ENCODE measurements at regions not wholly inside any gene's neighbourhood (a gene's known extent, or its start where the extent isn't known, plus 50 kb on each side); places are given as distances from the start of the nearest gene placed in this dataset.

DNA sequence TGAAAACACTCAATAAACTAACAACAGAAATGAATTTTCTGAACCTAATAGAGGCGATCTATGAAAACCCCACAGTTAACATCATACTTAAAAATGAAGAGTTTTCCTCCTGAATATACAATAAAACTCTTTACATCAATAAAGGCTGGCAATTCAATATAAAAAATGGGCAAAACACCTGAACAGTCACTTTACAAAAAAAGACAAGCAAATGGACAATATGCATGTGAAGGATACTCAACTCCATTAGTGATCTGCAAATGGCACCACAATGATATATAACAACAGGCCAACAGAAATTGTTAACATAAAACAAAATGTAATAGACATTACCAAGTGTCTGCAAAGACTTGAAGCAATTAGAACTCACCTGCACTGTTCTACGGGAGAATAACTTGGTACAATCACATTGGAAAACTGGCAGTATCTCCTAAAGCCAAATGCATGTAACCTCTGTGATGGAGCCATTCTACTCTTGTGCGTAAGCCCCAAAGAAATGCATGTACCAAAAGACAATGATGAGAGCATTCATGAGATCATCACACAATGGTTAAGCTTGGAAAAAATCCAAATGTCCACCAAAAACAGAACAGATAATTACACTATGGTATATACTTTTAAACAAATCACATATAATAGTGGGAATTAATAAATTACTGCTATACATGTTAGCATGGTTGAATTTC lies 433.4 kb upstream of the MAF start:
- no peaks in the 10 kb centered on the region for H3K4me1 ChIP-seq (ENCODE audit: control insufficient read depth, insufficient read depth, low read length, poor library complexity, severe bottlenecking)
- no peak overlapping the region for H3K4me3 ChIP-seq (ENCODE audit: extremely low read depth, insufficient read depth, low read length, poor library complexity, severe bottlenecking)
- no peaks in the 10 kb centered on the region for H3K36me3 ChIP-seq (ENCODE audit: control insufficient read depth, insufficient read depth, low read length)
- WGBS, 2 experiments (ENCODE audit: insufficient coverage in 2 of 2): 88 to 94% methylated on average over 1 to 3 of the region's 3 CpGs
- no peak overlapping the region for H3K27ac ChIP-seq (ENCODE audit: low read depth, low read length, severe bottlenecking)
- no peaks in the 10 kb centered on the region for H3K9me3 ChIP-seq (ENCODE audit: control insufficient read depth, low read length)

DNA sequence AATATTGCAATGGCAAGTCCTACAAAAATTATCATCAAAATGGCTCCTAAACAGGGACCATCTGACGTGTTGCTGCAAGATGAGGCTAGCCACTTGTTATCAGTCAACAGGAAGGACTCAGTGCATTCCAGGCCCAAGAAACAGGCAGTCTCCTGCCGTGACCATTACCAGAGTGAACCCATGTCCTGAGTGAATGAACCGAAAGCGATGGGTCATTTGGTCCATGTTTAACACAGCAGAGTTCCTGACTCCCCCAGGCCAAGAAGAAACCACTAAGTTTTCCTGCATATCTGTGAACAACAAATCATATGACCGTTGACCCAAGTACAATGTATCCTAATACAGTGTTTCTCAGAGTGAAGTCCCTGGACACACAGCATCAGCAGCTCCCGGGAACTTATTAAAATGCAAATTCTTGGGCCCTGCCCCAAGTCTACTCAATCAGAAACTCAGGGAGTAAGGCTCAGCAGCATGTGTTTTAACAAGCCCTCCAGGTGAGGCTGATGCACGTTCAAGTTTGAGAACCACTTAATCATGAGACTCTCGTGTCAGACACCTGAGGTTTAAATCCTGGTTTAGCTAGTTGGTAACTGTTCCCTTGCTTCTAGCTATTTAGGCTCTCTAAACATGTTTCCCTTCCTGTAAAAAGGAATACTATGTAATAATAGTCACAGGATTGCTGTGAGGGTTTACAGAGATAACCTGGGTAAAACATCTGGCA lies 429.4 kb upstream of the MAF start:
- Histone ChIP-seq H3K36me3 (ENCODE audit: control insufficient read depth, insufficient read depth, low read length) (no peaks in the 10 kb centered on the region), H3K4me3 (ENCODE audit: extremely low read depth, insufficient read depth, low read length, poor library complexity, severe bottlenecking) (no peak overlapping the region), H3K9me3 (ENCODE audit: control insufficient read depth, low read length) (no peaks in the 10 kb centered on the region), H3K27ac (ENCODE audit: low read depth, low read length, severe bottlenecking) (no peak overlapping the region), H3K4me1 (ENCODE audit: control insufficient read depth, insufficient read depth, low read length, poor library complexity, severe bottlenecking) (peaks cover 21% of the 10 kb centered on the region)
- 78 to 89% methylated on average over 7 to 8 of the region's 8 CpGs for WGBS, 2 experiments (ENCODE audit: insufficient coverage in 2 of 2)

DNA sequence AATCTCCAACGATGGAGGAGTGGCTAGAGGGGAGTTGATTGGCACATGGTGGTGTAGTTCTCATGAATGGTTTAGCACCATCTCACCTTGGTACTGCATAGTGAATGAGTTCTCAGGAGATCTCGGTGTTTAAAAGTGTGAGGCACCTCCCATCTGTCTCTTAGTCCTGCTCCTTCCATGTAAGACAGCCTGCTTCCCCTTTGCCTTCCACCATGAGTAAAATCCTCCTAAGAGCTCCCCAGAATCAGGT lies 428.8 kb upstream of the MAF start:
- H3K27ac ChIP-seq (ENCODE audit: low read depth, low read length, severe bottlenecking): no peak overlapping the region
- WGBS, 2 experiments (ENCODE audit: insufficient coverage in 2 of 2): no CpG with 5 or more reads among the region's 2 CpGs
- no peaks in the 10 kb centered on the region for H3K9me3 ChIP-seq (ENCODE audit: control insufficient read depth, low read length)
- H3K4me1 ChIP-seq (ENCODE audit: control insufficient read depth, insufficient read depth, low read length, poor library complexity, severe bottlenecking): peaks cover 21% of the 10 kb centered on the region
- no peaks in the 10 kb centered on the region for H3K36me3 ChIP-seq (ENCODE audit: control insufficient read depth, insufficient read depth, low read length)
- no peak overlapping the region for H3K4me3 ChIP-seq (ENCODE audit: extremely low read depth, insufficient read depth, low read length, poor library complexity, severe bottlenecking)

DNA sequence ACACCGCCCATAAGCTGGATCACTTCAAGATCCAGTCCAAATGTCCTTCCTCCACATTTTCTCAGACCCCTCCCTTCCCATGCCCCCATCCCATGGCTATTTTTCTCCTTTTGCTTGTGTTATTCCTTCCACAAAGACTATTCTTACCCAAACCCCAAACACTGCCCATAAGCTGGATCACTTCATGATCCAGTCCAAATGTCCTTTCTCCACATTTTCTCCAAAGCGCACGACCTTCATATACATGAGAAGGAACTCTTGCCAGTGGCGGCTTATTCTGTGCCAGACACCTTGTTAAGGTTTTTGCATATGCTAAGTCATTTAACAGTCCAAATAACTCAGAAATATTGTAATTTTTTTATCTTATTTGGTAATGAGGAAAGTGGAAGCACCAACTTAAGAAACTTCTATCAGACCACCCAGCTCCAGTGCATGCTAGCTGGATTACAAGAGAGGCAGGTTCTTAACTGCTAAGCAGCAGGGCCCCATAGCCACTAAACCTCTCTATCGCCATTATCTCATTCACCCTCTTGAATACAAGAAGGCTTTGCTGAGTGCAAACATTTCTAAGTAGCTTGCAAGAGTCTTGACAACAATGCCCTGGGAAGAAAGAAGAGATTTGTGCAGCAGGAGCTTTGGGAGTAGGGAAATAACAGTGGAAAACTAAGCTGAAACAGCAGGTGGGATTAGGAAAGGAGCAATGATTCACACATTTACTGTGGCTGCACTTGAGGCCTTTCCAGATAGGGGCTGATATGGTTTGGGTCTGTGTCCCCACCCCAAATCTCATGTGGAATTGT lies 428.2 kb upstream of the MAF start:
- Histone ChIP-seq H3K9me3 (ENCODE audit: control insufficient read depth, low read length) (no peaks in the 10 kb centered on the region), H3K36me3 (ENCODE audit: control insufficient read depth, insufficient read depth, low read length) (no peaks in the 10 kb centered on the region), H3K4me1 (ENCODE audit: control insufficient read depth, insufficient read depth, low read length, poor library complexity, severe bottlenecking) (peaks cover 24% of the 10 kb centered on the region), H3K27ac (ENCODE audit: low read depth, low read length, severe bottlenecking) (no peak overlapping the region), H3K4me3 (ENCODE audit: extremely low read depth, insufficient read depth, low read length, poor library complexity, severe bottlenecking) (no peak overlapping the region)
- 86 to 90% methylated on average over 3 of the region's 5 CpGs for WGBS, 2 experiments (ENCODE audit: insufficient coverage in 2 of 2)

DNA sequence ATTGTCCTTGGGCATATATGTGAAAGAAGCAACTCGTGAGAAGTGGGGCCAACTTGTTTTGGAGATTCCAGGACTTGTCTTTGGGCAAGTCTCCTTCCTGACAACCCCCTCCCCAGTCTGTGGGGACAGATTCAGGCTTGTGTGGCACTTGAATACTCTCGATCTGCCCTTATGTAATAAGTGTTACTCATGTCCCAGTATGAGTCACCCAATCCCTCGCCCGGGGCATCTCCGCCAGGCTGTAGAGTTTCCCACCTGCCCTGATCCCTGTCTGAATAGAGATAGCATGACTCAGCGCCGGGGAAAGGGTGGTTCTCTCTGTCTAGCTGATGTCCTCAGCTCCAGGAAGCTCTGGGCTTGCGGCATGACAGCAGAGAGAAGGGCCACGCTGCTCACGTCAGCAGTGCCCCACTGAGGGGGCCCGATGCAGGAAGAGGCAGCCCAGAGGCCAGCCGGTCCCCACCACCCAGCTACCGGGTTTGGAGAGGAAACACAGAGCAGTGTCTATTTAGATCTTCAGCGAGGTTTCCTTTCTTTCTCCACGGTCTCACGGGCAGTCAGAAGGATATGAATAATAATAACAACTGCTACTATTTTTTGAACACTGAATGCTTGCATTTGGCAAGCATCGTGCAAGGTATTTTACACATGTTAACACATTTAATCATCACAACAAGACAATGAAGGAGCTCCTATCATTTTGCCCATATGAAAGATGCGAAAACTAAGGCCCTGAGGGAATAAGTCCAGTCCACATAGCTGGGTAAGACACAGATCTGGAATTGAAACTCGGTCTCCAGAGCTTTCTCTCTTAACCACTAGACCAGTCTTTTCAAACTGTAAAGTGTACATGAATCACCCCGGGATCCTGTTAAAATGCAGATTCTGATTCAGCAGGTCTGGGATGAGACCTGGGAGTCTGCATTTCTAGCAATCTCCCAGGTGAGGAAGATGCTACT lies 426.7 kb upstream of the MAF start:
- 49 to 63% methylated on average over 10 to 13 of the region's 20 CpGs for WGBS, 2 experiments (ENCODE audit: insufficient coverage in 2 of 2)
- Histone ChIP-seq H3K9me3 (ENCODE audit: control insufficient read depth, low read length) (no peaks in the 10 kb centered on the region), H3K27ac (ENCODE audit: low read depth, low read length, severe bottlenecking) (peak overlapping the region; percentile 69), H3K36me3 (ENCODE audit: control insufficient read depth, insufficient read depth, low read length) (no peaks in the 10 kb centered on the region), H3K4me1 (ENCODE audit: control insufficient read depth, insufficient read depth, low read length, poor library complexity, severe bottlenecking) (peaks cover 26% of the 10 kb centered on the region), H3K4me3 (ENCODE audit: extremely low read depth, insufficient read depth, low read length, poor library complexity, severe bottlenecking) (no peak overlapping the region)

DNA sequence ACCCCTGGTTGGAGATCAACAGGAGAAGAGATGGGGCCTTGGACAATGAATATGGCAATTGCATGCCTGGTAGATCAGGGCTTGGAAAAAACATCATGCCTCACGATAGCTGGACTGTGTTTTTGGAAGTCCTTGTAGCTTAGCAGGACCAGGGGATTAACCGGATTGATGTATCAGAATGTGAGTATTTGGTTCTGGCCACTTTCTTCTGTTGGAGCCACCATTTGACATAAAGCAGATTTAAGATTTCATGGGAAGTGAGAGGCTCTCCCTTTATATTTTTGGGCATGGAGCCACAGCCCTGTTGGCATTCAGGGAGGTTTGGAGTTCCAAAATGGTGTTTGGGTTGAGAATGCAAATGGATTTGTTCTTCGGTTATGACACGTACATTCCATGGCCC lies 424.7 kb upstream of the MAF start:
- Histone ChIP-seq H3K4me1 (ENCODE audit: control insufficient read depth, insufficient read depth, low read length, poor library complexity, severe bottlenecking) (peaks cover 26% of the 10 kb centered on the region), H3K9me3 (ENCODE audit: control insufficient read depth, low read length) (no peaks in the 10 kb centered on the region), H3K27ac (ENCODE audit: low read depth, low read length, severe bottlenecking) (no peak overlapping the region), H3K36me3 (ENCODE audit: control insufficient read depth, insufficient read depth, low read length) (no peaks in the 10 kb centered on the region), H3K4me3 (ENCODE audit: extremely low read depth, insufficient read depth, low read length, poor library complexity, severe bottlenecking) (no peak overlapping the region)
- WGBS, 2 experiments (ENCODE audit: insufficient coverage in 2 of 2): 90 to 95% methylated on average over 4 of the region's 4 CpGs

DNA sequence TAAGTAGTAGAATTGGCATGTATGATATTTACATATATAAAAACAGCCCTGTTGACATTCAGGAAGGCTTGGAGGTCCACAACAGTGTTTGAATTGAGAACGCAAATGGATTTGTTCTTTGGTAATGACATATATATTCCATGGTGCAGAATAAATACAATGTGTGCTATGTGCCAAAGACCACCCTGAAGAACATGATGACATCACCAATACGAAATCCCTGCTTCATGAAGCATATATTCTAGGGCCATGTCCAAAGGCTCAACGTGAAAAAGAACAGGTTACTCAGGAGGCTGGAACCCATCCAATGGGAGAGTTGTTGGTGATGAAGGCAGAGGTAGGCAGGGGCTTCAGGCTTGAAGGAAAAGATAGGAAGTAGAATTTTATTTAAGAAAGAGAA lies 423.9 kb upstream of the MAF start:
- H3K4me3 ChIP-seq (ENCODE audit: extremely low read depth, insufficient read depth, low read length, poor library complexity, severe bottlenecking): no peak overlapping the region
- H3K9me3 ChIP-seq (ENCODE audit: control insufficient read depth, low read length): no peaks in the 10 kb centered on the region
- no peak overlapping the region for H3K27ac ChIP-seq (ENCODE audit: low read depth, low read length, severe bottlenecking)
- H3K4me1 ChIP-seq (ENCODE audit: control insufficient read depth, insufficient read depth, low read length, poor library complexity, severe bottlenecking): peaks cover 26% of the 10 kb centered on the region
- H3K36me3 ChIP-seq (ENCODE audit: control insufficient read depth, insufficient read depth, low read length): no peaks in the 10 kb centered on the region
- 83% methylated on average over 2 of the region's 3 CpGs; no CpG with 5 or more reads in 1 of the 2 experiments for WGBS, 2 experiments (ENCODE audit: insufficient coverage in 2 of 2)

DNA sequence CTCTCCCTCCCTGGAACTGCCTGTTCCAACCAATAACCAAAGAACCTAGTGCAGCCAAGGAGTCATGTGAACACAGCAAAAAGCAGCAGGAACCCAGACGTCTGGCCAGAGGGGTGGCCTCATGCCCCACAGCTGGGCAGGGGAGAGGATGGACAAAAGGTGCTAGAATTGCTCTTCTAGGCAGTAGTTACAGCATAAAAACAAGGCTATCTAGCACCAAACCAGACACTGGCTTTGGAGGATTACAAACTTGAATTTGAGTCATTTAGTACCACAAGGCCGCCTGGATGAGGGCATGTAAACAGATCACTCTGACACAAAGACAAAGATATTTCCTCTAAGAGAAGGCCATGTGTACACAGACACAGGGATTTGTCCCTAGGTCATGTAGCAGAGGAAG lies 423.3 kb upstream of the MAF start:
- H3K27ac ChIP-seq (ENCODE audit: low read depth, low read length, severe bottlenecking): peak overlapping the region; percentile 49
- H3K36me3 ChIP-seq (ENCODE audit: control insufficient read depth, insufficient read depth, low read length): no peaks in the 10 kb centered on the region
- WGBS, 2 experiments (ENCODE audit: insufficient coverage in 2 of 2): 85 to 90% methylated on average over 2 of the region's 2 CpGs
- no peak overlapping the region for H3K4me3 ChIP-seq (ENCODE audit: extremely low read depth, insufficient read depth, low read length, poor library complexity, severe bottlenecking)
- peaks cover 26% of the 10 kb centered on the region for H3K4me1 ChIP-seq (ENCODE audit: control insufficient read depth, insufficient read depth, low read length, poor library complexity, severe bottlenecking)
- no peaks in the 10 kb centered on the region for H3K9me3 ChIP-seq (ENCODE audit: control insufficient read depth, low read length)

DNA sequence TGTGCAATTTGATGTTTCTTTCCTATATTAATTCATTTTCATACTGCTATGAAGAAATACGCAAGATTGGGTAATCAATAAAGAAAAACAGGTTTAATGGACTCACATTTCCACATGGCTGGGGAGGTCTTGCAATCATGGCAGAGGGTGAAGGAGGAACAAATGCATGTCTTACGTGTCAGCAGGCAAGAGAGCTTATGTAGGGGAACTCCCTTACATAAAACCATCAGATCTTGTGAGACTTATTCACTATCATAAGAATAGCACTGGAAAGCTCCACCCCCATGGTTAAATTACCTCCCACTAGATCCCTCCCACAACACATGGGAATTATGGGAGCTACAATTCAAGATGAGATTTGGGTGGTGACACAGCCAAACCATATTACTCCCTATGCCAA lies 418.9 kb upstream of the MAF start:
- Histone ChIP-seq H3K27ac (ENCODE audit: low read depth, low read length, severe bottlenecking) (no peak overlapping the region), H3K9me3 (ENCODE audit: control insufficient read depth, low read length) (no peaks in the 10 kb centered on the region), H3K4me1 (ENCODE audit: control insufficient read depth, insufficient read depth, low read length, poor library complexity, severe bottlenecking) (peaks cover 5% of the 10 kb centered on the region), H3K36me3 (ENCODE audit: control insufficient read depth, insufficient read depth, low read length) (no peaks in the 10 kb centered on the region), H3K4me3 (ENCODE audit: extremely low read depth, insufficient read depth, low read length, poor library complexity, severe bottlenecking) (no peak overlapping the region)
- 33% methylated on average over 1 of the region's 2 CpGs; no CpG with 5 or more reads in 1 of the 2 experiments for WGBS, 2 experiments (ENCODE audit: insufficient coverage in 2 of 2)

DNA sequence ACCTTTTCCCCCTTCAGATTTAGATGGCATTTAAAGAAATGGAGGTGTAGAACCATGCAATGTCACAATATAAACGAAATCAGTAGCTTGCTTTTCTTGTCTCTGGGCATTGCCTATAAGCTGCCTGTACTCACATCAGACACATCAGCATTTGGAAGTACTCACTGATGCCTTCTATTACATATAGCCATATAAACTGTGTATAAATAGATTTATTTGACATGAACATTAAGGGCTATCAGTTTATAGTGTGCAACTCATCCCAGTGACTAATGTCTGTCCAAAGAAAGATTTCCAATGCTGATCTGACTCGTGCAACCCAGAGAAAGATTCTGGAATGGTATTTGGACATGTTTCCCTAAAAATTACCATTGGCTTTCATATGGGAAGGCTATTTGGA lies 417.9 kb upstream of the MAF start:
- Histone ChIP-seq H3K4me1 (ENCODE audit: control insufficient read depth, insufficient read depth, low read length, poor library complexity, severe bottlenecking) (no peaks in the 10 kb centered on the region), H3K9me3 (ENCODE audit: control insufficient read depth, low read length) (no peaks in the 10 kb centered on the region), H3K27ac (ENCODE audit: low read depth, low read length, severe bottlenecking) (no peak overlapping the region), H3K36me3 (ENCODE audit: control insufficient read depth, insufficient read depth, low read length) (no peaks in the 10 kb centered on the region), H3K4me3 (ENCODE audit: extremely low read depth, insufficient read depth, low read length, poor library complexity, severe bottlenecking) (no peak overlapping the region)
- 100% methylated on average over 1 of the region's 2 CpGs for WGBS, 2 experiments (ENCODE audit: insufficient coverage in 2 of 2)

Data from mesodermal cell (in vitro differentiated cells).